GM19438 (cell line): ENCODE measurements at regions not wholly inside any gene's neighbourhood (a gene's known extent, or its start where the extent isn't known, plus 50 kb on each side); places are given as distances from the start of the nearest gene placed in this dataset.
"Not testable (repeated sequence)": the region's sequence is repeated elsewhere in the genome, so short reads cannot be mapped to it uniquely, and the experiment has no call there.

Experiments used
- ATAC-seq: cut with Tn5 transposase; IDR thresholded peaks from one replicate; pipeline ENCODE4 v1.9.1; 2021; ENCODE audit warnings: low read depth; ENCODE audit not compliant: unreplicated experiment

DNA sequence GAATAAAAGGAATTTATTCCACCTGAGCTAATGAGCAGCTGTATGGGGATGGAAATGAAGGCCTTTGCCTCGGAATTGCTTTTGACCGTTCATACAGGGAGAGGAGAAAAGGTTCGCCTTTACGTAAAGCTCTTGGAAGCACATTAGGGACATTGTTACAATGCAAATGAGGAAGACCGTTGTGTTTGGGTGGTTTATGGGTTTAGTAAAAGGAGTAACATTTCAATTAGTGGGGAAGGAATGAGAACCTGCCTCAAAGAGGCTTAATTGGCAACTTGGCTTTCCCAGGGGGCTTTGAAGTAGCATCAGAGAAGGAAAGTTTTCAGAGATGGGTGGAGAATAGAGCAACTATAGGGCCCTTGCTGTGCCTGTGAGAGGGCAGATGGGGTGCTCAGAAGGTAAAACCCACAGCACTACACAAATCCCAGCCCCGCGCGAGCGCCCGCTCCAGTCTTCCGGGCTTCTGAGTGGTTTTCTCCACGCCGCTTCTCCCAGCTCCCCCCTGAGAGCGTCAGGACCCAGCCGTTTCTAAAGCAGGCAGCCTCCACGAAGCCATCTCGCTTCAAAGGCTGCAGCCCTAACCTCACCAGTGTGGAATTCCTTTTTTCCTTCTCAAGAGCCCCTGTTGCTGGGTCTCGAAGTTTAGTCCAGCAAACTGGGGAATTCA lies 192.0 kb upstream of the HES1 start:
- ATAC-seq, result no peak

DNA sequence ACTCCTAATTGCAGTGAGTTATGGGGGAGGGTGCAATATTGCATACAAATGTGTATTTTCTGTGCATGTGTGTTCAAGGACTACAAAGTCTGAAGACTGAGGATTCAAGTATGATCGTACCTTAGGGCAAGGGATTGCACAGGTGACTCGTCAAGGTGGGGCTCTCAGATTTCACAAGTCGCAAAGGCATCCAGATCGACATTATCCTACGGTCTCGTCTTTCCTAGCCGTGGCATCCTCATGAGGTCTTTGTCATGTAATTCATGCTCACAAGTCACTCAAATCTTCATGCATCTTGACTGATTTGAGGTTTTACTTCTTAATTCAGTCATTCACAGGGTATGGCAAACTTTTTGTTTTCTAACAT lies 191.4 kb upstream of the HES1 start:
- no peak for ATAC-seq

DNA sequence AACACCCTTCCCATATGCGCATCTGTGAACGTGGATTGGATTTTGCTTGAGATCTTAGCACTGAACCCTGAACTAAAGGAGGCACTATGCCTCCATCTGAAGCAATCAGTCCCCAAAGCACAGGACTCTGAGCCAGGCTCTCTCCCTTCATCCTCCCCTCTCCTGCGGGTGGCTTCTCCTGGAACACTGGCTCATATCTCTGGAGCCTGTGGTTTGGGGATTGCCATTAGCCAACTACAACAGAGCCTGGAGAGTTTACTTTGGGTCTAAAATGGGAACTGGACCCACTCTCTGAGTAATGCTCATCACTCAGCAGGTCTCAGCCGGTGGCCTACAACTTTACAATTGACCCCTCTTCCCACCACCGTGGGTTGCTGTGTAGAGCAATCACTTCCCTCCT lies 190.8 kb upstream of the HES1 start:
- ATAC-seq, result no peak

DNA sequence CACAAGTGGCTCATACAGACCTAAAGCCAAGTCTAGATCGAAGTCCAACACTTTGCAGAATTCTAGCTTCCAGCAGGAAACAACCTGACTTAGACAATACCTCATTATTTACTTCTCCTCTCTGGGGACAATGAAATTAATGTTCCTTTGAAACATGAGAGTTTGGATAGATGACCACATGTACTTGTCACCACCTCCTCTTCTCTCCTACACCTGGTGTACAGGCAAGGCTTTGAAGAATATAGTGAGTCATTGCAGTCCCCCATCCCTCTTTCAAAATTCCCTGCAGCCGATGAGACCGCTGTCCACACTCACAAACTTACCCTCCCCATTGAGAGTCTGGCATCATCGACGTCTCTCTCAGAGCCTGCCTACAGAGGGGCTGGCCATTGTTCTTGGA lies 189.0 kb upstream of the HES1 start:
- ATAC-seq, result no peak

DNA sequence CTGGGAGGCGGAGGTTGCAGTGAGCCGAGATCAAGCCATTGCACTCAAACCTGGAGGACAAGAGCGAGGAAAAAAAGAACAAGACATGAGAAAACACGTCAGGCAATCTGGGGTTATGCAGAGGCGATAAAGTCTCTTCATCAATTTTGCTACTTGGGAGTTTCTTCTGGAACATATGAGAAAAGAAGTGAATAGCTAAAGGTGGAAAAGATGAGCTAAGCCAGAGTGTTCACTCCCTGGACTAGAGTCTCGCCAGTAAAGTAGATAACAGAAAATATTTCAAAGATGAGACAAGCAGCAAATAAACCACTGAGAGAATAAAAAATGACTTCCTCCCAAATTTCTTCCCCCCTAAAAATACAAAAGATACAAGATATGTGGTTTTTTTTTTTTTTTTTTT lies 188.4 kb upstream of the HES1 start:
- no peak for ATAC-seq

DNA sequence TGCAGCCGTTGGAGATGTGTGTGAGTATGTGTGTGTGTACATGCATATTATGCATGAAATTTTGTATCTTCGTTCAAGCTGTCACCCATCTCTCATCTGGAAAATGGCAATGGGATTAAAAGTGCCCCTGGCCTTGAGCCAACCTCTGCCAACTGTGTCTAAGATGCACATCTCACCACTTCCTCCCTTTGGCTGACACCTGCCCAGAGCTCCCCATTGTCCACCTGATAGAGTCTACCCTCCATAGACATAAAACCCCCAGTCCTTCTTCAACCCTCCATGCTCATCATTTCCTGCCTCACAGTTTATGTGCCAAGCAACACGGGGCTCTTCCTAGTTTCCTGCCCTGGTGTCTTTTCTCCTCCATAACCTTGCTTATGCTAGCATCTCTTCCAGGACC lies 187.5 kb upstream of the HES1 start:
- no peak for ATAC-seq

DNA sequence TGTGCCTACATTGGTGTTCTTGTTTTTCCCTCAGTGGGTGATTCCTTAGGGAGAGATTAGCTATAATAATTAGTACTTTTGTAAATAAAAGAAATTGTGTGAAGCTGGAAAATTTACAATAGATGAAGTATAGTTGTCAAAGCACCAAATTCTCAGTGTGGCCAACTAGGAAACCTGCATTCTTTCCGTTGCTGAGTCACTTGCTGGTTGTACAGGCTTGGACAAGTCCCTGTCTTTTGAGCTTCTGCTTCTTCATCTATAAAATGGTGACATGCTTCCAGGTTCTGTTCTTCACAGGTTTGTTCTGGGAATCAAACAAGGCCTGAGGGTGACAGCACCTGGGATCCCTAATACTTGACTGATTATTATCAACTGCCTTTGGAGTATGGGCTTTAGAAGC lies 184.1 kb upstream of the HES1 start:
- ATAC-seq, result no peak

DNA sequence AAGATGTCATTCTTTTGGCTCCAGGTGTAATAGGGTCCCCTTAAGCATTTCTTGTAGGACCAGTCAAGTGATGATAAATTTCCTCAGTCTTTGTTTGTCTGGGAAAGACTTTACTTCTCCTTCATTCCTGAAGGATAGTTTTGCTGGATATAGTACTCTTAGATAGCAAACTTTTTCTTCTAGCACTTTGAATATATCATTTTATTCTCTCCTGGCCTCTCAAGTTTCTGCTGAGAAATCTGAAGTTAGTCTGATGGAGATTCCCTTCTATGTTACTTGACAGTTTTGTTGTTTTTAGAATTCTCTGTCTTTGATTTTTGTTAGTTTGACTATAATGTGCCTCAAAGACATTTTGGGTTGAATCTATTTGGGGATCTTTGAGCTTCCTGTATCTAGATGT lies 181.2 kb upstream of the HES1 start:
- no peak for ATAC-seq

DNA sequence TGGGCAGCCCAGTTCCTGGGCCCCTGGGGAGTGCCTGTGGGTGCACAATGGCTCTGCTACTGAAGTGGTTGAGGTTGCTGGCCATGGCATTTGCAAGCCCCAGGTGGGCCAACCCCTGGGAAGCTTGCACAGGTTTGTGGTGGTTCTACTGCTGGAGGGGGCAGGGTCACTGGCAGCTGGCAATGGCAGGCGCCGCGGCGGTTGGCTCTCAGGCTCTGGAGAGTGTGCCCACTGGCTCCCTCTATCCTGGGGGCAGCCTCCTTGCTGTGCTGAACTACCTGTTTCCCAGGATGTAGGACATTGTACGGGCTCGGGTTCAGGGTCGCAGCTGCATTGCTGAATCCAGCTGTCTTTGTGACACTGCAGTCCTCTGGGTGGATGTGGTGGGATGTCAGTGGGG lies 180.2 kb upstream of the HES1 start:
- ATAC-seq, result no peak

DNA sequence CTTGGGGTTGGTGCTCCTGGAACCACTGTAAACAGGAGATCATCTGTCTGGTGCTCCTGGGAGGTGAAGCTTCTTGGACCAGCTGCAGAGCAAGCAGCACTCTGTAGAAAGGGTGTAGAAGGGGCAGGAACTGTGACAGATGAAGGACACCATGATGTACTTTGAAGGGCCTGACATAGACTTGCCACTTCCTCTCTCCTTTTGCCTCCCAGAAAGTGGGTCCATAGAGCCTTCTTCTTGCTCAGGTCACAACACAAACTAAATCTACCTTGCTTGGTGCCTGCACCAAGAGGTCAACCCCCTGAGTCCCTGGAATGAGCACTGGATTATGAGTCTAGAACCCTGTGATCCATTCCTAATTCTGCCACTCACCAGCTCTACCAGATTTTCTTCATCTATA lies 176.1 kb upstream of the HES1 start:
- no peak for ATAC-seq

DNA sequence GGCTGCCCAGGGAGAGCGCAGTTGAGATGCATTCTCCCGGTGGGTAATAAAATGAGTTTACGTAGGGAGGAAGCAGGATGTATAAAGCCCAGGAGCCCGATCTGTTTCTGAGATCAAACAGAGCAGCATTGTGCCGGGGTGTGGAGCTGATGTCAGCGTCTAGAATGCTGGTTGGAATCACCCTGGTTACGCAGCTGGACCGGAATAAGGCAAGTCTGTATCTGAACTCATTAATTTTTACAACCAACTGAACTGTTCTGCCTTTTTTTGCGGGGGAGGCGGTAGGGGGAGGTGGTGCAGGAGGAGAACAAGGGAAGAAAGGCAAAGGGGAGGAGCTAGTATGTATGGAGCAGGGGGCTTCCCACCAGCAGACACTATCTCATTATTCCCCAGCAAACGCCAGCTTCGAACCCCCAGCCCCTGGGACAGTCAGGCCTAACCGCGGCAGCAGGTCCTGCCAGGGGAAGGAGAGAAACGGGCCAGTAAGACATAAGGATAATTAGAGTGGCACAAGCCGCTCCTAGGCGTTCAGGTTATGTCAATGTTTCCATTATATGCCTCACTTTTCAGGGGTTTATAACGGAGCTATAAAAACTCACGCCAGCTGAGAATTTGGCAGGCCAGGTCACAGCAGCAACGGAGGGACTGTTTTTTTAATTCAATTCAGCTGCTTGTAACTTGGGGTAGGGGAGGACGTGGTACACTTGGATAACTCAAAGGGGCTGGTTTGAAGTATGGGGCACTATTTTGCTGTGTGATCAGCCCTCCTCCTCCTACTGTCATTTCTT lies 175.3 kb upstream of the HES1 start:
- ATAC-seq, result no peak

DNA sequence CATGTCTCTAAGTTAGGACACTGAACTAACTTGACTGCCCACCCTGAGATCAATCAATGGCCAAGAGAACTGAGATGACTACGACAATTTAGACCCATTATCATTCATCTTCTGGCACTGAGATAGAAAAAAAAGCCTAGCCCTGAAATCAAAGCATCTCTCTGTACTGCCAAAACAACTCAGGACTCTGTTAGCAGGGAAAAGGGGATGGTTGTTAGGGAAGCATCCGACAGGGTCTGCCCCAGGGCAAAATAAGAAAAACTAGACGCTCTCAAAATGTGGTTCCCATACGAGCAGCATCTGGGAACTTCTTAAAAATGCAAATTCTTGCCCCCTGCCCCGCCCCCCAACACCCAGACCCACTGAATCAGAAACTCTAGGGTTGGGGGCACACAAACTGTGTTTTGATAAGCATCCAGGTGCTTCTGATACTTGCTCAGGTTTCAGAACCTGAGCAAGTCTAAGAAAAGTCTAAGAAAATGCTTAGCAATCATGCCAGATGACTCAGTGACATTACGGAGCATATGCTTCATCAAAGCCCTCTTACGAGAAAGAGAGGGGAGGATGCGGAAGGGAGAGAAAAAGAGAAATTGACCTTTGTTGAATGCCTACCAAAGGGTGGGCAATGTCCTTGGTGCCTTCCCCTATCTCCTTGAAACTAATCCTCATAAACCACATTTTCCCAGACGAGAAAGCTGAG lies 172.8 kb upstream of the HES1 start:
- ATAC-seq, result no peak

DNA sequence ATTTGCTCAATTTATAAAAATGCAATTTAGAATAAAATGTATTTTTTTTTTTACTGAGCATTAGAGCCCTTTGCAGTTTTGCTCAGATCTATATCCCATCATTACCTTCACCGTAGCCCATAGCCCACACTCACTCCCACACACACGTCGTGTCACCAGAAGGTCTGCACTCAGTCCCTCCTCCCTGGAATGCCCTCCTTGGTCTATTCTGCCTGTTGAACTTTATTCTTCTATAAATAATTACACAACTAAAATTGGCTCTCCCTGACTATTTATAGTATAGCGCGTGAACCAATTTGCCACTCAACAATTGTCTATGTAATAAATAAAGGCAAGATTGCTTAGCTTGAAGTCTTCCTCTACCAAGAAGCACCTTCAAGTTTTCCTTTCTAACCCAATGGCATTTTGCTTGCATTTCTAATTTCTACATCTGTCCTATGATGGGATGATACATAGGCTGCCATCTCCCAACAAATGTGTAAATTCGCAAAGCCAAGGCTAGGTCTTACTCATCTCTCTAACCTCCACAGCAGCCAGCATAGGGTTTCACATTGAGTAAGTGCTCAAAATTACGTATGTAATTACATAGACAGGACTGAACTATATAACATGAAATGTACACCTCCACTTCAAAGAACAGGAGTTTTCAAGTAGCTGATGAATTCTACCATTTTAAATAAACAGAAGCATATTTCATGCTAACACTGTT lies 172.0 kb upstream of the HES1 start:
- no peak for ATAC-seq

DNA sequence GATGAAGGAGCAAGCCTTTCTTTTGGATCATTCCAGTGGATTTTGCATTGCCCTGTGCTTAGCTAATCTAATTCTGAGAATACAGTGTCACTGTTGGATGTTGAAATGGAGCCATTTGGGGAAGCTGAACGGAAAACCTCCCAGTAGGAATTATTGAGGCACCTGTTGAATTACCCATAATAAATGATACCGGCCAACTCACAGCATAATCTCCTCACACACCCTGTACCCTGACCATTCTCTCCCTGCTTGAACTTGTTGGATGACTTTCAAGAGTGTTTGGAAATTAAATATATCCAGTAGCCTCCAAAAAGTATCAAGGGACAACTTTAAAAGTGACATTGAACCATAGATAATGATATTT lies 171.4 kb upstream of the HES1 start:
- ATAC-seq, result no peak

DNA sequence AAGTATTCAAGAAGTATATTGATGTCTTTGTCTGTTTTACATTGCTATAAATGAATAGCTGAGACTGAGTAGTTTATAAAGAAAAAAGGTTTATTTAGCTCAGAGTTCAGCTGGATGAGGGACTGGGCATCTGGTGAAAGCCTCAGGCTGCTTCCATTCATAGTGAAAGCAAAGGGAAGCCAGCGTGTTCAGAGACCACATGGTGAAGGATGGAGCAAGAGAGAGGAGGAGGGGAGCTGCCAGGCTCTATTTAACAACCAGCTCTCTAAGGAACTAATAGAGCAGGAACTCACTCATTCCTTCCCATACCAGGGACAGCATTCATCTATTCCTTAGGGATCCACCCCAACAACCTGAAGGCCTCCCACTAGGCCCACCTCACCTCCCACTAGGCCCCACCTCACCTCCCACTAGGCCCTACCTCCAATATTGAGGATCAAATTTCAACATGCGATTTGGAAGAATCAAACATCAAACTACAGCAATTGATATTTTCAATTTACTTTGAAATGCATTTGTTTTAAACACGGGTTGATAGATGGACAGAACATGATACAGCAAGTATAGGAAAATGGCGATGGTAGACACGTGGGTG lies 167.5 kb upstream of the HES1 start:
- ATAC-seq, result no peak

DNA sequence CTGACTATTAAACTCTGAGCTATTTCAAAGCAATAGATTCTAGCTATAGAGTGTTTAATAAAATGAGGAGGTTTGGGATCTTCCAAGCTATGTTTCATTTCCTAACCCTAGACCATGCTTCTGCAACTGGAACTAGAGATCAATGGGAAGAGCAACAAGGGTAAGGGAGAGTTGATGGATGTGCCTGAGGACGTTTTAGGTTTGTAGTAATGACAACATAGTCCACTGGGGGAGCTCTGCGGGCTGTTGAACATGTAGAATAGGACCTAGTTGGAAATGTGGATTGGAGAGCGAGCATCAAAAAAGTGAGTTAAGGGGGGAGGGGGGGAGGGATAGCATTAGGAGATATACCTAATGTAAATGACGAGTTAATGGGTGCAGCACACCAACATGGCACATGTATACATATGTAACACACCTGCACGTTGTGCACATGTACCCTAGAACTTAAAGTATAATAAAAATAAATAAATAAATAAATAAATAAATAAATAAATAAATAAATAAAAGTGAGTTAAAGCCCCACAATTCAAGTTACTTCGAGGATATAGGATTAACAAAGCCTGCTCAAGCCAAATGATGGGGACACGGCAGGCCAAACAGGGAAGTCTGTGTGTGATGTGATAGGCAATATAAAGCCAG lies 165.7 kb upstream of the HES1 start:
- not testable (repeated sequence) for ATAC-seq

DNA sequence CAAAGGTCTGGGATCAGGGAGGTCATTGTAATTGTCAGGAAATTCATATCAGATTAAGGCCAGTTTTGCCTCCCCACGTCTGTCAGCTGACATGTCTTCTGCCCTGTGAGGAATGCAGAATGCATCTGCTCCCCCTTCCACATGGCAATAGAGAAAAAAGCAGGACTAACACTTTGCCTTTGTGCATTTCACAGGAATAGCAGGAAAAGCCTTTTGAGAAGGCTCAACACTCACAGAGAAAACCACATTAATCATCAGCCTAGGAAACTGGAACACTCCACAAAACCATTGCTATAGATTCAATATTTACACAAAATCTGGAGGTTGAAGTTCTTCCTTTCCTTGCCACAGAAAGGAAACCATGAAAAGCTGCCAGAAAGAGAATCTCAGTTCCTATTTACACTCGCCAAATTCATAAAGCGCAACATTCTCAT lies 165.2 kb upstream of the HES1 start:
- ATAC-seq, result peak; percentile 35

DNA sequence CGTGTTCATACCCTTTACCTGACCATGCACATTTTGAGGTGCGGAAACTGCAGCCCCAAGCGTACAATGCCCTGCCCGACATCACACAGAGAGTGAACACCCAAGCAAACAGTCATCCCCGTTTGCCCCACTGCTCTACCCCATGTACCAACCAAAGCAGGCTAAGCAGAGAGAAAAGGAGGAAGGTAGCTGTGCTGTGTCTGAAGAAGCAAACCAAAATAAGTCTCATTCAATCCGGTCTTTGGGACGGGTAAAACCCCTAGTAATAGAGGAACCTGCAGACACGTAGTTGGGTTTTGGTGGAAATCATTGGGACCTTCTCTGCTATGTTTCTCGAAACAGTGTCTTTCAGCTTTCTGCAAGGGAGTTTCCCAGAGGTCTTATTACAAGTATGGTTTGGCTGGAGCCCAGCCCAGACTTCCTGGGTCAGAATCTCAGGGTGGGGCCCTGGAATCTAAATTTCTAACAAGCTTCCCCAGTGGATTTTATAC lies 164.6 kb upstream of the HES1 start:
- peak; percentile 80 for ATAC-seq

DNA sequence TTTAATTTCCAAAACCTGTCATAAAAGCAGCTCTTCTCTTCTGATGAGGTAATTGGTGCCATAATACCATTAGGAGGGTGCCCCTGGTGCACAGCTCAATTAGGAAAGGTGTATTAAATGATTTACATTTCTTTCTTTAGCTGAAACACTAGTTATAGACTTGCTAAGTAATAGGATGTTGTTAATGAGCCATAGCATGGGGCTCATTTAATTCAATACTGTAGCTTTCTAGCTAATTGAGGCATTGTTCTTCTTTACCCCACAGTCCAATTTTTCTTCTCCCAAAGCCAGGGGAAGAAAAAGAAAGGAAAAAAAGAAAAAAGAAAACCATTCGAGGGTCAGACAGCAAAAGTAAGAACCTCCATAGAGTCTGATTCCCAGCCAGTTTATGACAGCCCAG lies 164.0 kb upstream of the HES1 start:
- ATAC-seq, result no peak

DNA sequence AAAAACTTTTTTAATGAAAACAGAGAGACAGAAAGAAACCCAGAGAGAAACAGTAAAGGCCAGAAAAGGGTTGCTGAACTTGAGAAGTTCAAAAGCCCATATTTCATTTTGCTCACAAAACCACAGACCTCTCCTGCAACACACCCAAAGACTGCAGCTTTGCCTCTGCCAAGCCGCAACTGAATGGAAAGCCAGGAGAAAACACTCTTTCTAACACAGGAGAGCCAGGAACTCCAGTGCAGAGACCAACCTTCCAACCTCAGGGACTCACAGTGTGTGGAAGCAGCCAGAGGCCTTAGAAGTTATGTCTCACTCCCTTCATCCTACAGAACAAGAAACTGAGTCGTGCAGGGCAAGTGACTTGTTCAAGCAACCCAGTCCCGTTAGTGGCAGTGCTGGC lies 163.1 kb upstream of the HES1 start:
- no peak for ATAC-seq
